ENCODE measurements at regions not wholly inside any gene's neighbourhood (a gene's known extent, or its start where the extent isn't known, plus 50 kb on each side); places are given as distances from the start of the nearest gene placed in this dataset.

DNA sequence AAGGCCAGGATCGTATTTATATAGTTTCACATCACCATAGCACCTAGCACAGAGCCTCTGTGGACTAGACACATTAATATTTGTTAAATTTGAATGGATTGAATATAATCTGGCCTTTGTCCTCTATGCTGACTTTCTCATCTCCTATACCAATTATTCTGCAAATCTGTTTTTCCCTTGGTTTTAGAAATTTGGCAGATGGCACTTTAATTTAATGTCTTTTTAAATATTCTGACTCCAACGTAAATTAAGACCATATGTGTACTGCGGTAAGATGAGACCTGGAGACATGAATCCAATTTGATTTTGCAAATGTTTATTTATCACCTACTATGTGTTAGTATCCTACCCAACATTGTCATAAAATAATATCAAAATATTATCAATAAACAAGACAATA is 1281.9 kb upstream of the PIK3C3 start:
- no peaks in the 10 kb centered on the region for H3K9me2 ChIP-seq (replicated peaks; ENCODE audit: insufficient read depth, low read length)
- TF ChIP-seq, protein P1, sequence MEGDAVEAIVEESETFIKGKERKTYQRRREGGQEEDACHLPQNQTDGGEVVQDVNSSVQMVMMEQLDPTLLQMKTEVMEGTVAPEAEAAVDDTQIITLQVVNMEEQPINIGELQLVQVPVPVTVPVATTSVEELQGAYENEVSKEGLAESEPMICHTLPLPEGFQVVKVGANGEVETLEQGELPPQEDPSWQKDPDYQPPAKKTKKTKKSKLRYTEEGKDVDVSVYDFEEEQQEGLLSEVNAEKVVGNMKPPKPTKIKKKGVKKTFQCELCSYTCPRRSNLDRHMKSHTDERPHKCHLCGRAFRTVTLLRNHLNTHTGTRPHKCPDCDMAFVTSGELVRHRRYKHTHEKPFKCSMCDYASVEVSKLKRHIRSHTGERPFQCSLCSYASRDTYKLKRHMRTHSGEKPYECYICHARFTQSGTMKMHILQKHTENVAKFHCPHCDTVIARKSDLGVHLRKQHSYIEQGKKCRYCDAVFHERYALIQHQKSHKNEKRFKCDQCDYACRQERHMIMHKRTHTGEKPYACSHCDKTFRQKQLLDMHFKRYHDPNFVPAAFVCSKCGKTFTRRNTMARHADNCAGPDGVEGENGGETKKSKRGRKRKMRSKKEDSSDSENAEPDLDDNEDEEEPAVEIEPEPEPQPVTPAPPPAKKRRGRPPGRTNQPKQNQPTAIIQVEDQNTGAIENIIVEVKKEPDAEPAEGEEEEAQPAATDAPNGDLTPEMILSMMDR (IDR thresholded peaks at IDR 0.05; ENCODE audit: insufficient read depth, low read length, poor library complexity, severe bottlenecking): no peak
- no peak for TF ChIP-seq EZH2phosphoT487 (conservative IDR thresholded peaks at IDR 0.05; ENCODE audit: low read length)
- no peak overlapping the region for H3K4me2 ChIP-seq (ENCODE audit: low read depth, low read length, poor library complexity, severe bottlenecking)
- H4K20me1 ChIP-seq (ENCODE audit: low read depth, low read length): no peaks in the 10 kb centered on the region
- H3K79me2 ChIP-seq (ENCODE audit: insufficient read depth, low read length): no peaks in the 10 kb centered on the region
- no peak overlapping the region for H3K27ac ChIP-seq (ENCODE audit: low read depth, low read length)
- H3K9me3 ChIP-seq (ENCODE audit: insufficient read depth, low read length): peaks cover 10% of the 10 kb centered on the region; the same call in 1 of the 2 replicates
- H2AFZ ChIP-seq (ENCODE audit: low read depth, low read length, severe bottlenecking): no peak overlapping the region
- no peak overlapping the region for H3K4me3 ChIP-seq (ENCODE audit: insufficient read depth, low read length, poor library complexity, severe bottlenecking)
- H3K27me3 ChIP-seq (ENCODE audit: low read length): no peaks in the 10 kb centered on the region
- H3K36me3 ChIP-seq (ENCODE audit: low read length): no peaks in the 10 kb centered on the region
- H3F3A ChIP-seq (ENCODE audit: insufficient read depth): no peaks in the 10 kb centered on the region
- H3K9ac ChIP-seq (ENCODE audit: low read length): no peak overlapping the region

DNA sequence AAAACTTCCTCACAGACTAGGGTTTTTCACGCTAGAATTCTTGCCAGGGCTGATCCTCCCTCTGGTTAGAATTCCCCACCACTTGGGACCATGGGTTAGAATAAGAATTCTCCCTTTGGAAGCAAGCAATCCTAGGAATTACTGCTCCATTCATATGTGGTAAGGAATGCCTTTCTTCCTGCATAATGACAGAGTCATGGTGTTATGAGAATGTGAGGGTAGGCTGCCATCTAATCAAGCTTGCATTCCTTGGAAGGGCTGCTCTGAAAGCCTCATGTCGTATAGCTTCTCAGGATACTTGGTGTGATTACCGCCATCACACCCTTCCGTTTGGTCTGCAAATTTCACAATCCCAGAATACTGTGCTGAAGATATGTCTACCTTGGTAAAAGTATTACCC is 1282.4 kb upstream of the PIK3C3 start:
- TF ChIP-seq, protein P1 (IDR thresholded peaks at IDR 0.05; ENCODE audit: insufficient read depth, low read length, poor library complexity, severe bottlenecking): no peak
- no peak for TF ChIP-seq EZH2phosphoT487 (conservative IDR thresholded peaks at IDR 0.05; ENCODE audit: low read length)
- Histone ChIP-seq H3K4me2 (ENCODE audit: low read depth, low read length, poor library complexity, severe bottlenecking) (no peak overlapping the region), H3K9ac (ENCODE audit: low read length) (no peak overlapping the region), H3K79me2 (ENCODE audit: insufficient read depth, low read length) (no peaks in the 10 kb centered on the region), H3K4me3 (ENCODE audit: insufficient read depth, low read length, poor library complexity, severe bottlenecking) (no peak overlapping the region), H3K9me3 (ENCODE audit: insufficient read depth, low read length) (peaks cover 10% of the 10 kb centered on the region; the same call in 1 of the 2 replicates), H3F3A (ENCODE audit: insufficient read depth) (no peaks in the 10 kb centered on the region), H2AFZ (ENCODE audit: low read depth, low read length, severe bottlenecking) (no peak overlapping the region), H3K9me2 (replicated peaks; ENCODE audit: insufficient read depth, low read length) (no peaks in the 10 kb centered on the region), H3K27me3 (ENCODE audit: low read length) (no peaks in the 10 kb centered on the region), H4K20me1 (ENCODE audit: low read depth, low read length) (no peaks in the 10 kb centered on the region), H3K27ac (ENCODE audit: low read depth, low read length) (no peak overlapping the region), H3K36me3 (ENCODE audit: low read length) (no peaks in the 10 kb centered on the region)

DNA sequence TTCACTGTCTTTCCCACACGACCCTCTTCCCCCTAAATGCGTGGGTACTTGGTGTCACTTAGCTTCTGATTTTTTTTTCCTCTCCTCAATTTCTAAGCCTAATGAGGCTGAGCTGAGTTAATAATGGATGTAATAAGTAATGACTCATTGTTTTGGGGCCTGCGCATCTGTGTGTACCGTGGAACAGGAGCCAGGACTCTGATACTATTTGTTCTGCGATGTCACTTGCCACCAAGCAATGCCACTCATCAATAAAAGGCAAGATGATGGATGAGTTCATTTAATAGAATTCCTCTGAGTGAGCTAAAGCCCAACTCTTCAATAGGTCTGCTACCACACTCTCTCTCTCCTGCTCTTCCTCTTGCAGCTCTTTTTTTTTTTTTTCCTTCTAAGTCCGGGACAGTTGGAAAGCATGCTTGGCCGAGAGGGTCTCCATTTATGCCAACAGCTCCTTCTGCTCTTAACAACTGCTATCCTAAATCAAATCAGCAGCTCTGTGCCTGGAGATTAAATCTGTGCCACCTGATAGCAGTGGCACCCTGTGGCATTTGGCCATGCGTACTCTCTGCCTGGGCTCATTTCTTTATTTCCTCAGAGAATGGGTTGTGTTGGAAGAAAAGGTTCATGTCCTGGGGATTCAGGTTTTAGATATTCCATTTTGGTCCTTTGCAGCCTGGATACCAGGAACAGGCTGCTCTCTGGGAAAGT is 1284.2 kb upstream of the PIK3C3 start:
- H3K9ac ChIP-seq (ENCODE audit: low read length): no peak overlapping the region
- no peaks in the 10 kb centered on the region for H4K20me1 ChIP-seq (ENCODE audit: low read depth, low read length)
- no peaks in the 10 kb centered on the region for H3K9me2 ChIP-seq (replicated peaks; ENCODE audit: insufficient read depth, low read length)
- H3K27ac ChIP-seq (ENCODE audit: low read depth, low read length): no peak overlapping the region
- TF ChIP-seq, protein P1 (IDR thresholded peaks at IDR 0.05; ENCODE audit: insufficient read depth, low read length, poor library complexity, severe bottlenecking): no peak
- no peak for TF ChIP-seq EZH2phosphoT487 (conservative IDR thresholded peaks at IDR 0.05; ENCODE audit: low read length)
- no peak overlapping the region for H2AFZ ChIP-seq (ENCODE audit: low read depth, low read length, severe bottlenecking)
- H3F3A ChIP-seq (ENCODE audit: insufficient read depth): no peaks in the 10 kb centered on the region
- peaks cover 10% of the 10 kb centered on the region; the same call in 1 of the 2 replicates for H3K9me3 ChIP-seq (ENCODE audit: insufficient read depth, low read length)
- no peak overlapping the region for H3K4me3 ChIP-seq (ENCODE audit: insufficient read depth, low read length, poor library complexity, severe bottlenecking)
- H3K36me3 ChIP-seq (ENCODE audit: low read length): no peaks in the 10 kb centered on the region
- no peaks in the 10 kb centered on the region for H3K27me3 ChIP-seq (ENCODE audit: low read length)
- no peak overlapping the region for H3K4me2 ChIP-seq (ENCODE audit: low read depth, low read length, poor library complexity, severe bottlenecking)
- no peaks in the 10 kb centered on the region for H3K79me2 ChIP-seq (ENCODE audit: insufficient read depth, low read length)

Measured in SU-DHL-6 (cell line).